T-helper 1 cell treated with Interleukin-12 subunit alpha and Interleukin-12 subunit beta and Interleukin-4 antibody, amounts not matched to agents 30 ng/mL and 1 ng/mL, for 36 hours (primary cell): ENCODE measurements at regions not wholly inside any gene's neighbourhood (a gene's known extent, or its start where the extent isn't known, plus 50 kb on each side); places are given as distances from the start of the nearest gene placed in this dataset.

Experiments used
- intact Hi-C: fragments of 100-400 bp; cut with micrococcal nuclease; formaldehyde crosslinking; loops from one replicate; pipeline ENCODE4 v1.15.1; 2024

- intact Hi-C loops: no loop called here
Measured at GRCh38 chr3:99128725-99129505, 227.4 kb upstream of the DCBLD2 start.

- intact Hi-C loops: no loop called here
Measured at GRCh38 chr3:99128235-99128634, 226.7 kb upstream of the DCBLD2 start.

- intact Hi-C loops: no loop called here
Measured at GRCh38 chr3:99126316-99126715, 224.8 kb upstream of the DCBLD2 start.

- intact Hi-C loops: no loop called here
Measured at GRCh38 chr3:99119385-99119784, 217.9 kb upstream of the DCBLD2 start.

- intact Hi-C loops: no loop called here
Measured at GRCh38 chr3:99118381-99118780, 216.9 kb upstream of the DCBLD2 start.

GRCh38 chr3:99114565-99115291, 213.2 kb upstream of the DCBLD2 start:
- intact Hi-C loops: no loop called here

- intact Hi-C loops: no loop called here
Measured at GRCh38 chr3:99111235-99111634, 209.7 kb upstream of the DCBLD2 start.

GRCh38 chr3:99110401-99110800, 208.9 kb upstream of the DCBLD2 start:
- intact Hi-C loops: no loop called here

- intact Hi-C loops: no loop called here
Measured at GRCh38 chr3:99108508-99108907, 207.0 kb upstream of the DCBLD2 start.

GRCh38 chr3:99094606-99095005, 193.1 kb upstream of the DCBLD2 start:
- intact Hi-C loops: no loop called here

GRCh38 chr3:99087277-99087676, 185.8 kb upstream of the DCBLD2 start:
- intact Hi-C loops: no loop called here

GRCh38 chr3:99084826-99085225, 183.3 kb upstream of the DCBLD2 start:
- intact Hi-C loops: no loop called here

GRCh38 chr3:99084156-99084555, 182.7 kb upstream of the DCBLD2 start:
- intact Hi-C loops: no loop called here

GRCh38 chr3:99071096-99071495, 169.6 kb upstream of the DCBLD2 start:
- intact Hi-C loops: no loop called here

- intact Hi-C loops: no loop called here
Measured at GRCh38 chr3:99069973-99070372, 168.5 kb upstream of the DCBLD2 start.

- intact Hi-C loops: no loop called here
Measured at GRCh38 chr3:99066863-99067262, 165.4 kb upstream of the DCBLD2 start.

GRCh38 chr3:99049164-99049563, 147.7 kb upstream of the DCBLD2 start:
- intact Hi-C loops: no loop called here

GRCh38 chr3:99041747-99042146, 140.3 kb upstream of the DCBLD2 start:
- intact Hi-C loops: no loop called here

- intact Hi-C loops: no loop called here
Measured at GRCh38 chr3:99031778-99032177, 130.3 kb upstream of the DCBLD2 start.

GRCh38 chr3:99023590-99024192, 122.2 kb upstream of the DCBLD2 start:
- intact Hi-C loops: loop anchor here (1.0 kb wide), 4 partner anchors 150 to 730 kb away; no protein-coding TSS in a partner anchor

- intact Hi-C loops: no loop called here
Measured at GRCh38 chr3:99021466-99021865, 120.0 kb upstream of the DCBLD2 start.

- intact Hi-C loops: no loop called here
Measured at GRCh38 chr3:99016452-99016851, 115.0 kb upstream of the DCBLD2 start.
